H1 (cell line): ENCODE measurements at regions not wholly inside any gene's neighbourhood (a gene's known extent, or its start where the extent isn't known, plus 50 kb on each side); places are given as distances from the start of the nearest gene placed in this dataset.

ENCODE experiments used
- CTCF ChIA-PET: fragments of 300-600 bp; sonication (Branson Sonifier 250); formaldehyde crosslinking; loops from one replicate; lab custom pipeline; 2021; ENCODE audit not compliant: partially characterized antibody; lab: Charles Lee
- POLR2A ChIA-PET: fragments of 300-600 bp; sonication (Branson Sonifier 250); formaldehyde crosslinking; loops from one replicate; lab custom pipeline; 2021; ENCODE audit warnings: inconsistent platforms; ENCODE audit not compliant: partially characterized antibody; lab: Charles Lee
- DNase-seq, 2 experiments: peaks; one replicate each; pipeline versions ENCODE4 v3.0.0 to v3.0.0-alpha.2; 2010 to 2022; ENCODE audit warnings: low spot score in 2 of 2, low read depth in 1 of 2, mixed read lengths in 1 of 2
- FAIRE-seq: peaks from 2 replicates; lab custom pipeline; 2011; peaks lifted over from hg19 to GRCh38; lab: Jason Lieb, UNC
- H2AFZ ChIP-seq: 2 replicates; pipeline ENCODE4 v1.8.1; 2012; ENCODE audit warnings: low read length, inconsistent platforms
- H2AK5ac ChIP-seq: 2 replicates; pipeline ENCODE4 v1.6.1; 2013; ENCODE audit warnings: low read depth, low read length
- H2BK120ac ChIP-seq: replicated peaks from 2 replicates; pipeline ENCODE3; 2013; ENCODE audit warnings: low read depth, low read length, inconsistent platforms
- H2BK12ac ChIP-seq: 2 replicates; pipeline ENCODE4 v1.6.1; 2013; ENCODE audit warnings: low read depth, low read length
- H2BK15ac ChIP-seq: 2 replicates; pipeline ENCODE4 v1.6.1; 2013; ENCODE audit warnings: low read length
- H2BK20ac ChIP-seq: 2 replicates; pipeline ENCODE4 v1.6.1; 2013; ENCODE audit warnings: low read length
- H2BK5ac ChIP-seq: 2 replicates; pipeline ENCODE4 v1.6.1; 2013; ENCODE audit warnings: low read depth, low read length
- H3K14ac ChIP-seq: 2 replicates; pipeline ENCODE4 v1.6.1; 2013; ENCODE audit warnings: inconsistent platforms; ENCODE audit not compliant: insufficient read length
- H3K18ac ChIP-seq: 2 replicates; pipeline ENCODE4 v1.6.1; 2013; ENCODE audit warnings: low read length; ENCODE audit errors: extremely low read depth
- H3K23ac ChIP-seq: 2 replicates; pipeline ENCODE4 v1.6.1; 2013; ENCODE audit warnings: inconsistent platforms; ENCODE audit not compliant: insufficient read length
- H3K23me2 ChIP-seq: 2 replicates; pipeline ENCODE4 v1.6.1; 2013; ENCODE audit warnings: low read depth, low read length
- H3K27ac ChIP-seq: 2 replicates; pipeline ENCODE4 v1.6.1; 2011; ENCODE audit warnings: low read depth, low read length, inconsistent platforms
- H3K27me3 ChIP-seq, 4 experiments: replicated peaks in 1 of 4; 1 replicate in 1 of 4; 2 replicates in 3 of 4; pipeline versions ENCODE4 v1.6.1 to v1.8.1; 2011 to 2013; ENCODE audit warnings: low read length in 3 of 4, mild to moderate bottlenecking in 3 of 4, inconsistent platforms in 2 of 4, mixed read lengths in 2 of 4, moderate library complexity in 1 of 4; ENCODE audit not compliant: control insufficient read depth in 3 of 4, insufficient read depth in 3 of 4; ENCODE audit errors: extremely low read depth in 1 of 4
- H3K36me3 ChIP-seq, 4 experiments: 2 replicates each; pipeline versions ENCODE4 v1.6.1 to v1.8.1; 2011 to 2013; ENCODE audit warnings: mild to moderate bottlenecking in 4 of 4, low read length in 3 of 4, moderate library complexity in 2 of 4, control low read depth in 1 of 4, inconsistent platforms in 1 of 4; ENCODE audit not compliant: insufficient read depth in 4 of 4, control insufficient read depth in 2 of 4
- H3K4ac ChIP-seq: replicated peaks from 2 replicates; pipeline ENCODE3; 2013; ENCODE audit warnings: low read length, low read depth, mixed read lengths, inconsistent platforms; ENCODE audit not compliant: insufficient read length
- H3K4me1 ChIP-seq, 4 experiments: replicated peaks in 1 of 4; 1 replicate in 1 of 4; 2 replicates in 3 of 4; pipeline versions ENCODE4 v1.6.1 to v1.8.1; 2011 to 2013; ENCODE audit warnings: low read length in 3 of 4, inconsistent platforms in 2 of 4, mixed read lengths in 1 of 4; ENCODE audit not compliant: insufficient read depth in 4 of 4, control insufficient read depth in 3 of 4
- H3K4me2 ChIP-seq, 2 experiments: 2 replicates each; pipeline versions ENCODE4 v1.6.1 to v1.8.1; 2011 to 2013; ENCODE audit warnings: low read depth in 2 of 2, low read length in 2 of 2, control low read depth in 1 of 2, inconsistent platforms in 1 of 2, mild to moderate bottlenecking in 1 of 2; ENCODE audit not compliant: insufficient read depth in 1 of 2
- H3K4me3 ChIP-seq, 4 experiments: fragments of 200-600, 300-600 bp in 1 of 4; sonication (generic), shearing (Covaris generic), sonication (Bioruptor Twin) in 1 of 4; 2 replicates each; pipeline versions ENCODE4 v1.5.1 to v1.8.1; 2011 to 2016; ENCODE audit warnings: low read length in 4 of 4, low read depth in 3 of 4, control low read depth in 2 of 4, inconsistent platforms in 2 of 4, mild to moderate bottlenecking in 2 of 4, mixed read lengths in 1 of 4, moderate library complexity in 1 of 4; ENCODE audit not compliant: insufficient read depth in 2 of 4; ENCODE audit errors: extremely low read depth in 1 of 4
- H3K56ac ChIP-seq: replicated peaks from 2 replicates; pipeline ENCODE3; 2013; ENCODE audit warnings: low read depth, mild to moderate bottlenecking, mixed read lengths, low read length, inconsistent platforms; ENCODE audit not compliant: insufficient read length
- H3K79me1 ChIP-seq: 2 replicates; pipeline ENCODE4 v1.6.1; 2013; ENCODE audit warnings: low read depth, low read length, control low read depth
- H3K79me2 ChIP-seq, 2 experiments: 2 replicates each; pipeline versions ENCODE4 v1.6.1 to v1.8.1; 2012 to 2013; ENCODE audit warnings: low read length in 2 of 2, mild to moderate bottlenecking in 2 of 2, inconsistent platforms in 1 of 2; ENCODE audit not compliant: insufficient read depth in 2 of 2, control insufficient read depth in 1 of 2
- H3K9ac ChIP-seq, 4 experiments: replicated peaks in 1 of 4; 1 replicate in 1 of 4; 2 replicates in 3 of 4; pipeline versions ENCODE4 v1.6.1 to v1.8.1; 2011 to 2013; ENCODE audit warnings: low read depth in 3 of 4, low read length in 3 of 4, control low read depth in 2 of 4, mild to moderate bottlenecking in 2 of 4, moderate library complexity in 2 of 4, inconsistent platforms in 1 of 4; ENCODE audit errors: extremely low read depth in 1 of 4
- H3K9me3 ChIP-seq, 2 experiments: 2 replicates each; pipeline versions ENCODE4 v1.6.1 to v1.8.1; 2012 to 2013; ENCODE audit warnings: mild to moderate bottlenecking in 2 of 2, moderate library complexity in 2 of 2, control low read depth in 1 of 2, inconsistent platforms in 1 of 2, low read depth in 1 of 2, low read length in 1 of 2, mixed read lengths in 1 of 2; ENCODE audit not compliant: insufficient read depth in 2 of 2
- H4K20me1 ChIP-seq, 2 experiments: replicated peaks in 1 of 2; 2 replicates each; pipeline versions ENCODE3 to v1.8.1; 2011 to 2013; ENCODE audit warnings: inconsistent platforms in 2 of 2, low read length in 2 of 2, mild to moderate bottlenecking in 1 of 2; ENCODE audit not compliant: insufficient read depth in 2 of 2, control insufficient read depth in 1 of 2
- H4K5ac ChIP-seq: 2 replicates; pipeline ENCODE4 v1.6.1; 2013; ENCODE audit warnings: low read length, low read depth, mixed read lengths, inconsistent platforms; ENCODE audit not compliant: insufficient read length
- H4K8ac ChIP-seq: 2 replicates; pipeline ENCODE4 v1.8.0; 2013; ENCODE audit warnings: mild to moderate bottlenecking, moderate library complexity, low read length, inconsistent platforms; ENCODE audit not compliant: insufficient read depth; ENCODE audit errors: extremely low read depth
- H4K91ac ChIP-seq: replicated peaks from 2 replicates; pipeline ENCODE3; 2013; ENCODE audit warnings: low read length, mixed read lengths, inconsistent platforms; ENCODE audit not compliant: insufficient read length
- ASH2L ChIP-seq: fragments of 200-600, 300-600 bp; sonication (generic); IDR thresholded peaks from one replicate; pipeline ENCODE4 v1.7.1; 2017; ENCODE audit warnings: low read length
- BCL11A ChIP-seq, 2 experiments: IDR thresholded peaks; one replicate each; pipeline ENCODE4 v1.6.1; 2011; ENCODE audit warnings: low read depth in 2 of 2, low read length in 2 of 2, mild to moderate bottlenecking in 2 of 2
- CBX5 ChIP-seq: fragments of 300-800, 300-1000 bp; sonication (generic); IDR thresholded peaks from 2 replicates; pipeline ENCODE4 v1.7.1; 2016; ENCODE audit warnings: antibody characterized with exemption, low read length, low read depth
- CEBPB ChIP-seq: IDR thresholded peaks from 2 replicates; pipeline ENCODE4 v1.6.1; 2012; ENCODE audit warnings: low read depth, low read length
- CHD1 ChIP-seq: IDR thresholded peaks from 2 replicates; pipeline ENCODE4 v1.6.1; 2012; ENCODE audit warnings: low read depth, low read length, improper control_type of control experiment
- CHD2 ChIP-seq: IDR thresholded peaks from 2 replicates; pipeline ENCODE4 v1.6.1; 2012; ENCODE audit warnings: low read length, improper control_type of control experiment
- EGR1 ChIP-seq: IDR thresholded peaks from 2 replicates; pipeline ENCODE4 v1.6.1; 2011; ENCODE audit warnings: low read depth, low read length, borderline replicate concordance
- EP300 ChIP-seq, 2 experiments: IDR thresholded peaks; 1 replicate in 1 of 2; 2 replicates in 1 of 2; pipeline ENCODE4 v1.6.1; 2011 to 2012; ENCODE audit warnings: low read depth in 2 of 2, low read length in 2 of 2, mild to moderate bottlenecking in 2 of 2, borderline replicate concordance in 1 of 2, inconsistent platforms in 1 of 2, moderate library complexity in 1 of 2
- KDM1A ChIP-seq: fragments of 200-600, 300-600 bp; sonication (generic); IDR thresholded peaks from 2 replicates; pipeline ENCODE4 v1.7.1; 2016; ENCODE audit warnings: mild to moderate bottlenecking, low read length, borderline replicate concordance
- MAFK ChIP-seq: IDR thresholded peaks from 2 replicates; pipeline ENCODE4 v1.6.1; 2012; ENCODE audit warnings: low read depth, mild to moderate bottlenecking, improper control_type of control experiment, low read length
- RAD21 ChIP-seq, 2 experiments: IDR thresholded peaks in 1 of 2; conservative IDR thresholded peaks in 1 of 2; 2 replicates each; pipeline ENCODE4 v1.6.1; 2011; ENCODE audit warnings: low read depth in 2 of 2, low read length in 2 of 2, improper control_type of control experiment in 1 of 2, inconsistent platforms in 1 of 2, mild to moderate bottlenecking in 1 of 2, moderate library complexity in 1 of 2
- RNF2 ChIP-seq: fragments of 200-900, 300-1000 bp; sonication (generic); IDR thresholded peaks from 2 replicates; pipeline ENCODE4 v1.7.1; 2016; ENCODE audit warnings: borderline replicate concordance, low read depth, mild to moderate bottlenecking, antibody characterized with exemption, low read length; ENCODE audit not compliant: poor library complexity, severe bottlenecking; ENCODE audit errors: missing control alignments
- SIRT6 ChIP-seq: IDR thresholded peaks from one replicate; pipeline ENCODE4 v1.7.1; 2012; ENCODE audit warnings: low read length, inconsistent platforms
- SIX5 ChIP-seq: IDR thresholded peaks from 2 replicates; pipeline ENCODE4 v1.6.1; 2011; ENCODE audit warnings: mild to moderate bottlenecking, low read depth, low read length
- TAF7 ChIP-seq: optimal IDR thresholded peaks from 2 replicates; pipeline ENCODE3; 2011; ENCODE audit warnings: low read depth, mild to moderate bottlenecking, inconsistent platforms, low read length, moderate library complexity, borderline replicate concordance
- TCF12 ChIP-seq: IDR thresholded peaks from 2 replicates; pipeline ENCODE4 v1.6.1; 2011; ENCODE audit warnings: low read depth, mild to moderate bottlenecking, low read length
- WGBS, 2 experiments: shearing (Covaris generic) in 1 of 2; methylation state at CpG; one replicate each; pipeline versions ENCODE4 v1.1.6 to v1.1.7; 2013 to 2015; ENCODE audit warnings: low lambda C conversion rate in 2 of 2, mixed read lengths in 2 of 2, inconsistent platforms in 1 of 2, low coverage in 1 of 2, missing lambda C conversion rate in 1 of 2; ENCODE audit not compliant: insufficient replicate concordance in 2 of 2, insufficient coverage in 1 of 2, insufficient read length in 1 of 2; ENCODE audit errors: extremely low coverage in 1 of 2, missing lambda C conversion rate in 1 of 2; 5-methylcytosine and 5-hydroxymethylcytosine counted together

GRCh38 chr4:182133033-182133432, 110.2 kb upstream of the TENM3 start:
- H3K18ac ChIP-seq = no peak overlapping the region
- no peak overlapping the region for H3K4me3 ChIP-seq
- H4K91ac ChIP-seq = no peak overlapping the region
- no peak overlapping the region for H3K27ac ChIP-seq
- no peaks in the 10 kb centered on the region for H4K20me1 ChIP-seq
- H3K4ac ChIP-seq = no peak overlapping the region
- no peak overlapping the region for H2BK15ac ChIP-seq
- POLR2A ChIA-PET = no interaction called here
- no peak overlapping the region for H2AK5ac ChIP-seq
- no peak overlapping the region for H2BK120ac ChIP-seq
- H3K4me2 ChIP-seq = no peak overlapping the region
- no peaks in the 10 kb centered on the region for H3K23me2 ChIP-seq
- no peak overlapping the region for H2BK5ac ChIP-seq
- H3K14ac ChIP-seq = no peak overlapping the region
- H4K8ac ChIP-seq = no peak overlapping the region
- peaks cover 2 to 10% (median 4%) of the 10 kb centered on the region in 4 experiments; a peak in 5 of 7 replicates for H3K4me1 ChIP-seq
- no peak overlapping the region for H3K56ac ChIP-seq
- H2AFZ ChIP-seq = no peak overlapping the region
- no peak overlapping the region for H2BK20ac ChIP-seq
- no peak overlapping the region for H4K5ac ChIP-seq
- FAIRE-seq = no peak
- CTCF ChIA-PET = no interaction called here
- no peak for DNase-seq
- no peaks in the 10 kb centered on the region for H3K36me3 ChIP-seq
- no peaks in the 10 kb centered on the region for H3K79me1 ChIP-seq
- no peaks in the 10 kb centered on the region for H3K79me2 ChIP-seq
- no peaks in the 10 kb centered on the region for H3K27me3 ChIP-seq
- no peak overlapping the region for H3K9ac ChIP-seq
- H2BK12ac ChIP-seq = no peak overlapping the region
- 86% methylated on average over 3 of the region's 3 CpGs; no CpG with 5 or more reads in 1 of the 2 experiments for WGBS, 2 experiments
- no peak overlapping the region for H3K23ac ChIP-seq
- H3K9me3 ChIP-seq = no peaks in the 10 kb centered on the region
- TF ChIP-seq RNF2 (no peak), TAF7 (no peak), CHD1 (no peak), SIRT6 (no peak), CEBPB (no peak), ASH2L (no peak), BCL11A (IDR thresholded peaks at IDR 0.05; ENCODE audit: low read depth in 2 of 2, low read length in 2 of 2) (no peak), MAFK (no peak), CBX5 (no peak), CHD2 (no peak), EGR1 (no peak), TCF12 (no peak), EP300 (IDR thresholded peaks at IDR 0.05; ENCODE audit: borderline replicate concordance in 1 of 2, low read depth in 2 of 2, low read length in 2 of 2) (no peak), KDM1A (no peak), RAD21 (IDR thresholded peaks at IDR 0.05 in 1 of 2, conservative IDR thresholded peaks at IDR 0.05 in 1 of 2; ENCODE audit: low read depth in 2 of 2, low read length in 2 of 2) (no peak), SIX5 (no peak)
